HepG2 (cell line): ENCODE measurements at regions not wholly inside any gene's neighbourhood (a gene's known extent, or its start where the extent isn't known, plus 50 kb on each side); places are given as distances from the start of the nearest gene placed in this dataset.

ENCODE experiments used
- KIAA2018 ChIP-seq: sonication (generic); formaldehyde crosslinking; IDR thresholded peaks from 2 replicates; pipeline ENCODE4 v1.5.0; 2020; ENCODE audit warnings: mild to moderate bottlenecking, missing genetic modification reagents, borderline replicate concordance
- MAFF ChIP-seq: IDR thresholded peaks from 2 replicates; pipeline ENCODE4 v1.6.1; 2011; ENCODE audit warnings: low read depth, low read length, improper control_type of control experiment
- MAFK ChIP-seq, 2 experiments: IDR thresholded peaks in 1 of 2; conservative IDR thresholded peaks in 1 of 2; 2 replicates each; pipeline ENCODE4 v1.6.1; 2011; ENCODE audit warnings: improper control_type of control experiment in 2 of 2, low read length in 2 of 2
- SOX6 ChIP-seq, 2 experiments: fragments of 450-650 bp in 1 of 2; sonication (generic) in 1 of 2; formaldehyde crosslinking in 1 of 2; IDR thresholded peaks; 2 replicates each; pipeline versions ENCODE4 v1.4.0 to v1.6.1; 2017 to 2020; ENCODE audit warnings: antibody characterized with exemption in 1 of 2, mild to moderate bottlenecking in 1 of 2, missing genetic modification reagents in 1 of 2

- no peak for TF ChIP-seq KIAA2018 (CRISPR knock-in tag)
- TF ChIP-seq MAFK (conservative IDR thresholded peaks at IDR 0.05 in 1 of 2, IDR thresholded peaks at IDR 0.05 in 1 of 2; ENCODE audit: low read length in 2 of 2) = peak; percentile 67 to 72
- TF ChIP-seq SOX6 (IDR thresholded peaks at IDR 0.05) = no peak
- peak; percentile 43; the same call in 1 of the 2 replicates for TF ChIP-seq SOX6 (CRISPR knock-in tag; IDR thresholded peaks at IDR 0.05)
- peak; percentile 70 for TF ChIP-seq MAFF
Observed at GRCh38 chr15:69557707-69558409, 105.2 kb downstream of the RPLP1 start (continued).
